Body of pancreas (tissue), 4 donors: ENCODE measurements at regions not wholly inside any gene's neighbourhood (a gene's known extent, or its start where the extent isn't known, plus 50 kb on each side); places are given as distances from the start of the nearest gene placed in this dataset.

ENCODE experiments used
- ATAC-seq: fragments of 150-250 bp; one replicate; pipeline ENCODE4 v1.9.1; 2016
- DNase-seq, 4 donors: peaks; one replicate each; pipeline ENCODE4 v3.0.0-alpha.2; 2019
- H3K27ac ChIP-seq, 4 donors: fragments of 200-600 bp; sonication (generic); 1 replicate in 3 of 4; 2 replicates in 1 of 4; pipeline versions ENCODE4 v1.5.1 to v1.6.1; 2016 to 2019; ENCODE audit warnings: mild to moderate bottlenecking in 1 of 4, mixed read lengths in 1 of 4, moderate library complexity in 1 of 4
- H3K27me3 ChIP-seq, 2 donors: fragments of 200-600 bp; sonication (generic); one replicate each; pipeline ENCODE4 v1.6.0; 2016; ENCODE audit warnings: mild to moderate bottlenecking in 1 of 2
- H3K36me3 ChIP-seq, 2 donors: fragments of 200-600 bp; sonication (generic); replicated peaks in 1 of 2; 2 replicates each; pipeline ENCODE4 v1.5.1; 2016; ENCODE audit warnings: low read depth in 2 of 2; ENCODE audit not compliant: insufficient read depth in 1 of 2
- H3K4me1 ChIP-seq: fragments of 200-600 bp; sonication (generic); one replicate; pipeline ENCODE4 v1.6.0; 2016
- H3K4me3 ChIP-seq, 2 donors: fragments of 200-600 bp; sonication (generic); 1 replicate in 1 of 2; 2 replicates in 1 of 2; pipeline ENCODE4 v1.5.1; 2016 to 2019
- H3K9me3 ChIP-seq, 3 donors: fragments of 200-600 bp; sonication (generic); 1 replicate in 2 of 3; 2 replicates in 1 of 3; pipeline ENCODE4 v1.5.1; 2016
- POLR2A ChIP-seq, 3 donors: fragments of 450-650 bp; IDR thresholded peaks; one replicate each; pipeline ENCODE4 v1.6.1; 2016; ENCODE audit warnings: antibody characterized with exemption in 3 of 3, mild to moderate bottlenecking in 2 of 3
- WGBS, 2 donors: methylation state at CpG; one replicate each; pipeline ENCODE4 v1.1.5; 2017; 5-methylcytosine and 5-hydroxymethylcytosine counted together
- intact Hi-C: fragments of 100-400 bp; cut with DNase I; formaldehyde crosslinking; loops from one replicate; pipeline ENCODE4 v1.15.1; 2023
- TF ChIP-seq, protein P1 (sequence below), 7 experiments: fragments of 450-650 bp in 4 of 7; fragments of 200-600 bp in 3 of 7; sonication (generic) in 3 of 7; IDR thresholded peaks; one replicate each; pipeline ENCODE4 v1.5.1; 2016 to 2019; ENCODE audit warnings: antibody characterized with exemption in 7 of 7

DNA sequence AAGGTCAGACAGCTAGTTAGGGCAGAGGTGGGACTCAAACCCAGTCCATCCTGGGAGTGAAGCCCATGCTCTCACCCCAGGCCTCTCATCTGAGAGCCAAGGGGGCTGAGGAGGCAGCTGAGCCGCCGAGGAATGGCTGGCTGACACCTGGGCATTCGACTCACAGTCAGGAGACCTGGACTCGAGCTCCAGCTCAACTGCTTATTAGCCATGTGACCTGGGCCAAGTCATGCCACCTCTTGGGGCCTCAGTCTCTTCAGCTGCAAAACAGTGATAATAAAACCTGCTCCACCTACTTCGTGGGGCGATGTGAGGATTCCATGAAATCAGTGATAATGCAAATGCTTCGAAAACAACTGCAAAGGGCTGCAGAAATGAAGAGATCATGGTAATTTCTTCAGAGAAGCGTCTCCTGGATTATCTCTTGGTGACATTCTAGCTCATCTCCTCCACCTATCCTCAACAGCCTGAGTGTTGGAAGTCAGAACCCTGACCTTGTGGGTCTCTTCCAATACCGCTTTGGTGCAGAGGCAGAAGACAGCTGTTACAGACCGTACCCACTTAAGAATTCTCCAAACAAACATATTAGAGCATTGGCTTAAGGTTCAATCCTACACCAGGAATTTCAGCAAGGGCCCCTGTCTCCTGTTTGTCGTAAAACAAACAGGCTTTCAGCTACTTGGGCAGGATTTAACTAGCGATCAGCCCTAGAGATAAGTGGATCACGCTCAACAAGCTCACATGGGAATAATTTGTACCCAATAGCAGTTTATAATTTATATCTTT is 60.0 kb upstream of the PIM1 start:
- H3K27me3 ChIP-seq: no peaks in the 10 kb centered on the region
- TF ChIP-seq, protein P1, sequence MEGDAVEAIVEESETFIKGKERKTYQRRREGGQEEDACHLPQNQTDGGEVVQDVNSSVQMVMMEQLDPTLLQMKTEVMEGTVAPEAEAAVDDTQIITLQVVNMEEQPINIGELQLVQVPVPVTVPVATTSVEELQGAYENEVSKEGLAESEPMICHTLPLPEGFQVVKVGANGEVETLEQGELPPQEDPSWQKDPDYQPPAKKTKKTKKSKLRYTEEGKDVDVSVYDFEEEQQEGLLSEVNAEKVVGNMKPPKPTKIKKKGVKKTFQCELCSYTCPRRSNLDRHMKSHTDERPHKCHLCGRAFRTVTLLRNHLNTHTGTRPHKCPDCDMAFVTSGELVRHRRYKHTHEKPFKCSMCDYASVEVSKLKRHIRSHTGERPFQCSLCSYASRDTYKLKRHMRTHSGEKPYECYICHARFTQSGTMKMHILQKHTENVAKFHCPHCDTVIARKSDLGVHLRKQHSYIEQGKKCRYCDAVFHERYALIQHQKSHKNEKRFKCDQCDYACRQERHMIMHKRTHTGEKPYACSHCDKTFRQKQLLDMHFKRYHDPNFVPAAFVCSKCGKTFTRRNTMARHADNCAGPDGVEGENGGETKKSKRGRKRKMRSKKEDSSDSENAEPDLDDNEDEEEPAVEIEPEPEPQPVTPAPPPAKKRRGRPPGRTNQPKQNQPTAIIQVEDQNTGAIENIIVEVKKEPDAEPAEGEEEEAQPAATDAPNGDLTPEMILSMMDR (IDR thresholded peaks at IDR 0.05): no peak
- TF ChIP-seq POLR2A (IDR thresholded peaks at IDR 0.05): no peak
- no peak overlapping the region for H3K27ac ChIP-seq
- no peaks in the 10 kb centered on the region for H3K9me3 ChIP-seq
- DNase-seq (peak in 1 of 4 donors; percentile 13), ATAC-seq (no peak)
- WGBS, 2 donors: 61 to 69% methylated on average over 9 to 13 of the region's 13 CpGs
- H3K4me3 ChIP-seq: no peak overlapping the region
- intact Hi-C loops: loop anchor here (10.0 kb wide), 1 partner anchor 55 kb away; no protein-coding TSS in a partner anchor
- H3K4me1 ChIP-seq: peaks cover 13% of the 10 kb centered on the region
- H3K36me3 ChIP-seq: no peaks in the 10 kb centered on the region

DNA sequence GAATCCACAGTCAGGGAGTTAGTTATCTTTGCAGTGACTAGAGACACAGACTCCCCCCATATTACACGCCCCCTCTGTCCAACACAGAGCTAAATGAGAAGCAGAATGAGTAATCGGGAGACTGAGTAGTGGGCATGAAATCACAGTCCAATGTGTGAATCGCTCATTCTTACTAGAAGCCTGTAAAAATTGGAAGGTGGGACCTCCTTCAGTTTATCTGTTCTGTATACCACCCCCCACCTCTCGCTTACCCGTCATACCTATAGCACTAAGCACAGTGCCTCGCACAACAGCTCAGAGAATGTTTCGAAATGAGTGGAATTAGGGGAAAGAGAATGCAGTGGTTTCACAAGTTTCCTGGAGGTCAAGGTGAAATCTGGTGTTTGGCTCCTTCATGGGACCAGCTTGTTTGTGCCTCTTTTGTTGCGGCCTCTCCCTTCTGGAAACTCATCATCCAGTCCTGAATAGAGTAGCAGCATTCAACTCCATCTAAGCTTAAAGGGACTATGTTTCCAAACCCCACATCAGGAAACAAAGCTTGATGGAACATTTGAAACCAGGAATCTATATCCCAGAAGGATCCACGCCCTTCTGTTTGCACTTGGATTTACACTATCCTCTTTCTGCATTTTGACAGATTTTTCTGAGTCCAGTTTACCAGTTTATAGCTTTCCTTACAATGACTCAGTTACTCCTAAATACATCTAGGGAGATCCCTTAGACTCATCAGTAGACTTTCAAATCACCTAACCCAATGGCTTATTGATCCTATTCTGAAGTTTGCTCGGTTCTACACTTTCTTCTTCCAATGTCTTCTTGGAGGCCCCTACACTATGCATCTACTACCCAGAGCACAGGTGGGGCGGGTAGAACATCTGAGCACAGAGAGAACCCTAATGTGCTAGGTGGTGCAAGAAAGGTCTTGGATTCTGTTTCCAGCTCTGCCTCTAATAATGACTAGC is 59.2 kb upstream of the PIM1 start:
- Histone ChIP-seq H3K27ac (no peak overlapping the region), H3K9me3 (no peaks in the 10 kb centered on the region), H3K4me3 (no peak overlapping the region), H3K4me1 (peaks cover 12% of the 10 kb centered on the region), H3K27me3 (no peaks in the 10 kb centered on the region), H3K36me3 (no peaks in the 10 kb centered on the region)
- DNase-seq: no peak
- intact Hi-C loops: no loop called here
- no peak for ATAC-seq
- no peak for TF ChIP-seq POLR2A (IDR thresholded peaks at IDR 0.05)
- WGBS, 2 donors: 83% methylated on average over 11 of the region's 11 CpGs

DNA sequence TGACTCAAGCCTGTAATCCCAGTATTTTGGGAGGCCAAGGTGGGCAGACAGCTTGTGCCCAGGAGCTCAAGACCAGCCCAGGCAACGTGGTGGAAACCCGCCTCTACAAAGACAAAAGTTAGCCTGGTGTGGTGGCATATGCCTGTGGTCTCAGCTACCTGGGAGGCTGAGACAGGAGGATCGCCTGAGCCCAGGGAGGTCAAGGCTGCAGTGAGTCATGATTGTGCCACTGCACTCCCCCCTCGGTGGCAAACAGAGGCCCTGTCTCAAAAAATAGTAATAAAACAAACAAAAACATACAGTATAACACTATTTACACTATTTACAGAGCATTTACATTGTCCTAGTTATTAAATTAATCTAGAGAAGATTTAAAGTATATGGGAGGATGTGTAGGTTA is 56.0 kb upstream of the PIM1 start:
- no peak for TF ChIP-seq POLR2A (IDR thresholded peaks at IDR 0.05)
- TF ChIP-seq, protein P1 (IDR thresholded peaks at IDR 0.05): no peak
- no peak for DNase-seq
- 81 to 84% methylated on average over 4 of the region's 4 CpGs for WGBS, 2 donors
- H3K36me3 ChIP-seq: no peaks in the 10 kb centered on the region
- H3K4me1 ChIP-seq: peaks cover 12% of the 10 kb centered on the region
- no peaks in the 10 kb centered on the region for H3K27me3 ChIP-seq
- no peak overlapping the region for H3K27ac ChIP-seq
- no peaks in the 10 kb centered on the region for H3K9me3 ChIP-seq
- intact Hi-C loops: no loop called here
- H3K4me3 ChIP-seq: no peak overlapping the region
- ATAC-seq: no peak

DNA sequence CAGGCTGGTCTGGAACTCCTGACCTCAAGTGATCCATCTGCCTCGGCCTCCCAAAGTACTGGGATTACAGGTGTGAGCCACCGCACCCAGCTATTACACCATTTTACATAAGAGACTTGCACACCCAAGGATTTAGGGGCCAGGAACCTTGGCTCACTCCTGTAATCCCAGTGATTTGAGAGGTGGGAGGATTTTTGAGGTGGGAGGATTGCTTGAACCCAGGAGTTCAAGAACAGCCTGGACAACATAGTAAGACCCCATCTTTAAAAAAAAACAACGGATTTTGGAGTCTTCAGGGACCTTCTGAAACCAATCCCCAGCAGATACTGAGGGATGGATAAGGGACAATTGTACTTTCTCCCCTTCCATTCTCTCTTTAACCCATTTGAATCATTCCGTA is 55.3 kb upstream of the PIM1 start:
- Histone ChIP-seq H3K27ac (no peak overlapping the region), H3K4me1 (peaks cover 8% of the 10 kb centered on the region), H3K9me3 (no peaks in the 10 kb centered on the region), H3K27me3 (no peaks in the 10 kb centered on the region), H3K4me3 (no peak overlapping the region), H3K36me3 (no peaks in the 10 kb centered on the region)
- intact Hi-C loops: no loop called here
- 88 to 91% methylated on average over 4 of the region's 4 CpGs for WGBS, 2 donors
- DNase-seq: no peak
- no peak for ATAC-seq
- TF ChIP-seq, protein P1 (IDR thresholded peaks at IDR 0.05): no peak
- no peak for TF ChIP-seq POLR2A (IDR thresholded peaks at IDR 0.05)

DNA sequence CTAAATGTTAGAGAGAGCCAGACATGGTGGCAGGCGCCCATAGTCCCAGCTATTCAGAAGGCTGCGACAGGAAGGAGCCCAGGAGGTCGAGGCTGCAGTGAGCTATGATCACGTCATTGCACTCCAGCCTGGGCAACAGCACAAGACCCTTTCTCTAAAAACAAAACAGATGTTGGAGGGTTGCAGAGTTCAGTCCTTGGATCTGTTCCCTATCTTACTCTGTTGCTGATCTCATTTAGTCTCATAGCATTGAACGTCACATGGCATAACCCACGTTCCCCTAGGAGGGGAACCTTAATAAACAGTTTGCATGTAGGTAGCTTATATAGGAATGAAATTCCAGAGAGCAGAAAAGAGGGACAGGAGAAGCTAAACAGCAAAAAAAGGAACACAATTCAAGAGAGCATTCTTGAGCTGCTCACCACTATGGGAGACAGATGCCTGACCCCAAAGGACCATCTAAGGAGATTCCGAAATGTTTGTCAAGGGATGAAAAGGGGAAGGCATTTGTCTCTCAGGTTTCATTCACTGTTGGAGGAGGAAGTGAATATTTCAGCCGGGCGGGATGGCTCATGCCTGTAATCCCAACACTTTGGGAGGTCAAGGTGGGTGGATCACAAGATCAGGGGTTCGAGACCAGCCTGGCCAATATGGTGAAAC is 54.6 kb upstream of the PIM1 start:
- WGBS, 2 donors: 69 to 71% methylated on average over 10 of the region's 10 CpGs
- H3K4me3 ChIP-seq: no peak overlapping the region
- H3K27me3 ChIP-seq: no peaks in the 10 kb centered on the region
- H3K27ac ChIP-seq: no peak overlapping the region
- no peak for ATAC-seq
- intact Hi-C loops: no loop called here
- TF ChIP-seq POLR2A (IDR thresholded peaks at IDR 0.05): no peak
- TF ChIP-seq, protein P1 (IDR thresholded peaks at IDR 0.05): no peak
- no peaks in the 10 kb centered on the region for H3K36me3 ChIP-seq
- no peaks in the 10 kb centered on the region for H3K9me3 ChIP-seq
- DNase-seq: no peak
- H3K4me1 ChIP-seq: peaks cover under 1% of the 10 kb centered on the region
